BE2C (cell line): ENCODE measurements at regions not wholly inside any gene's neighbourhood (a gene's known extent, or its start where the extent isn't known, plus 50 kb on each side); places are given as distances from the start of the nearest gene placed in this dataset.

Experiments used
- DNase-seq: peaks from one replicate; pipeline ENCODE4 v3.0.0-alpha.2; 2020
- H3K27me3 ChIP-seq: fragments of 250-450 bp; sonication (Bioruptor Pico); 2 replicates; pipeline ENCODE4 v1.5.1; 2020; ENCODE audit warnings: mild to moderate bottlenecking
- H3K36me3 ChIP-seq: fragments of 250-450 bp; sonication (Bioruptor Pico); 2 replicates; pipeline ENCODE4 v1.5.1; 2020; ENCODE audit warnings: mild to moderate bottlenecking
- H3K4me1 ChIP-seq: fragments of 250-450 bp; sonication (Bioruptor Pico); 2 replicates; pipeline ENCODE4 v1.5.1; 2020
- H3K4me3 ChIP-seq: 2 replicates; pipeline ENCODE4 v1.5.1; 2011; ENCODE audit warnings: low read depth, low read length
- H3K9me3 ChIP-seq: fragments of 250-450 bp; sonication (Bioruptor Pico); 2 replicates; pipeline ENCODE4 v1.5.1; 2020
- CTCF ChIP-seq: IDR thresholded peaks from 2 replicates; pipeline ENCODE4 v1.5.1; 2012; ENCODE audit warnings: mild to moderate bottlenecking, low read depth, low read length

- H3K9me3 ChIP-seq: no peaks in the 10 kb centered on the region
- no peaks in the 10 kb centered on the region for H3K27me3 ChIP-seq
- H3K4me3 ChIP-seq: no peak overlapping the region
- no peak for TF ChIP-seq CTCF
- DNase-seq: no peak
- H3K36me3 ChIP-seq: no peaks in the 10 kb centered on the region
- no peaks in the 10 kb centered on the region for H3K4me1 ChIP-seq
Observed at GRCh38 chrX:7514871-7515599, 327.9 kb upstream of the VCX start.

DNA sequence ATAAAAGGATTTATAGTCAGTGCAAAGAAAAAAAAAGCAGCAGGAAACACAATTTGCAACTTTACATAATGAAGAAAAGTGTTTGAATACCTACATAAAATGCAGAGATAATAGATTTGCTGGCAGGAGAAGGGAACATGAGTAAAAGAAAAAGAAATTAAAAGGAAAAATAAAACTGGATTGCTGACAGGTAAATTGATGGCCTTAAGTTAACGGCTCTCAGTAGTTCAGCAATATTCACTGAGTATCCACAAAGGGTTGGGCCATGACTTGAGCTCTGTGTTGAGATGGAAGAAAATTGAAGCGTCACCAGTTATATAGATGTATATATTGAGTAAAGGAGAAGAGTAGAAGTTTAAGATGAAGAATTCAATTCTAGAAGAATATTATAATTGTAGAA is 330.1 kb upstream of the VCX start:
- DNase-seq: no peak
- no peak overlapping the region for H3K4me3 ChIP-seq
- no peak for TF ChIP-seq CTCF

DNA sequence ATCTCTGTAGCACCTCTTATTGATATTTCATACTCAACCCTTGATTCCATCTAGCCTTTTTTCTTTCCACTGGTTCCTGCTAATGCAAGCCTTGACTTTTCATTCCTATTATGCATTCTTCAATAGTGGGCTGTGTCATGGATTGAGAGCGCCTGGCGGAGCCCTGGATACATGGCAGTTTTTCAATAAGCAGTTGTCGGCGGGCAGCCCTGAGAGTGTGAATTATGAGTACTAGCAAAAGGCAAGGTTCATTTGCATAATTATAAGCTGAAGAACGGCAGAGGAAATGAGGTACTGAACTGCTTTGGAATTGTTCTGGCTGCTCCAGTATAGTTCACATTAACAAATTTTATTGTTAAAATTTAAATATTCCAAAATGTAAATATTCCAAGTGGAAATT is 339.7 kb upstream of the VCX start:
- TF ChIP-seq CTCF: no peak

More for the DNA sequence above, 330.1 kb upstream of the VCX start:
- no peaks in the 10 kb centered on the region for H3K9me3 ChIP-seq
- no peaks in the 10 kb centered on the region for H3K36me3 ChIP-seq
- no peaks in the 10 kb centered on the region for H3K4me1 ChIP-seq
- no peaks in the 10 kb centered on the region for H3K27me3 ChIP-seq

GRCh38 chrX:7500386-7500785 is 342.6 kb upstream of the VCX start:
- no peaks in the 10 kb centered on the region for H3K27me3 ChIP-seq
- no peak overlapping the region for H3K4me3 ChIP-seq
- no peaks in the 10 kb centered on the region for H3K9me3 ChIP-seq
- DNase-seq: no peak
- H3K4me1 ChIP-seq: no peaks in the 10 kb centered on the region
- no peaks in the 10 kb centered on the region for H3K36me3 ChIP-seq
- no peak for TF ChIP-seq CTCF

More for the DNA sequence above, 339.7 kb upstream of the VCX start:
- Histone ChIP-seq H3K9me3 (no peaks in the 10 kb centered on the region), H3K36me3 (no peaks in the 10 kb centered on the region), H3K4me1 (no peaks in the 10 kb centered on the region), H3K4me3 (no peak overlapping the region), H3K27me3 (no peaks in the 10 kb centered on the region)
- no peak for DNase-seq

DNA sequence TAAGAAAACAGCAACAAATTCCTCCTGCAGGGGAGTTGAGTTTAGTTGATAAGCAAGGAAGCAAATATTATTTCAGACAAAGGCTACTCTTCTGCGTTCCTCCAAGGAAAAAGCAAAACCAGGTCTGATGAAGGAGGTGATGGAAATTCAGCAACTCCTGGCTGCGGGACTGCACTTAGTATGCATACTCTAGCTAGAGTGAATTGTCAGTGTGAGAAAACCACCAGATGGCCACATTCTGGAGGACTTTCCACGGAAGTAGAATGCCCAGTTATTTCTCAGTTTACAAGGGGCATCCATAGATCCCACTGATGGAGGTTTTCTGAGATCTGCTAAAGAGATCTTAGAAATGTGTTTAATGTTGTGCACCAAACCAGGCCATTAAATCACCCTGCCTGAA is 338.6 kb upstream of the PUDP start:
- no peaks in the 10 kb centered on the region for H3K27me3 ChIP-seq
- no peaks in the 10 kb centered on the region for H3K9me3 ChIP-seq
- H3K36me3 ChIP-seq: no peaks in the 10 kb centered on the region
- TF ChIP-seq CTCF: no peak
- H3K4me1 ChIP-seq: no peaks in the 10 kb centered on the region
- no peak overlapping the region for H3K4me3 ChIP-seq
- no peak for DNase-seq

DNA sequence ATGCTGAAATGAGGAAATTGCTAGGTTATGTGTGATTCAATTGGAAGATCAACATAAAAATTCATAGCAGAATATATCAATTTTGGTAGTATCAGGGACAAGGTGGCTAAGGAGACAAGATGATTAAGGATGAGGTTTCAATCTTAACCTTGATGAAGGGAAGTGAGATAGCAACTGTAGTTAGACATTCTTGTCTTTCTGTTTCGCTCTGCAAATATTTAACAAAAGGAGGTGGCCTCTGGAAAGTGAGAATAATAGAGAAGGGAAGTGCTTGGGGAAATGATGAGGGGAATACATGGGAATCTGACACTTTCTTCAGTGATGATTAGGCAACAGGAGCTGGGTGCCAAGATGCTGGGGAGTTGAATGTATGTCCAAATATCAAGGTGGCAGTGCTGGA is 337.1 kb upstream of the PUDP start:
- Histone ChIP-seq H3K36me3 (no peaks in the 10 kb centered on the region), H3K9me3 (no peaks in the 10 kb centered on the region), H3K27me3 (no peaks in the 10 kb centered on the region), H3K4me3 (no peak overlapping the region), H3K4me1 (no peaks in the 10 kb centered on the region)
- TF ChIP-seq CTCF: no peak
- no peak for DNase-seq
